ENCODE measurements at regions not wholly inside any gene's neighbourhood (a gene's known extent, or its start where the extent isn't known, plus 50 kb on each side); places are given as distances from the start of the nearest gene placed in this dataset.

- no peak for TF ChIP-seq POLR2A (IDR thresholded peaks at IDR 0.05)
- no peak for TF ChIP-seq CTCF (IDR thresholded peaks at IDR 0.05)
- H3K9me3 ChIP-seq = no peaks in the 10 kb centered on the region
- no peak overlapping the region for H3K4me3 ChIP-seq
- no peaks in the 10 kb centered on the region for H3K4me1 ChIP-seq
- no peak for DNase-seq
- no peak overlapping the region for H3K27ac ChIP-seq
- H3K36me3 ChIP-seq = no peaks in the 10 kb centered on the region
- H3K27me3 ChIP-seq = no peaks in the 10 kb centered on the region
Measured at GRCh38 chr12:24062642-24063245, 113.3 kb upstream of the SOX5 start.

- H3K27ac ChIP-seq = no peak overlapping the region
- H3K4me1 ChIP-seq = no peaks in the 10 kb centered on the region
- no peaks in the 10 kb centered on the region for H3K9me3 ChIP-seq
- H3K27me3 ChIP-seq = no peaks in the 10 kb centered on the region
- TF ChIP-seq CTCF (IDR thresholded peaks at IDR 0.05) (no peak), POLR2A (IDR thresholded peaks at IDR 0.05) (no peak)
- no peak for DNase-seq
- H3K4me3 ChIP-seq = no peak overlapping the region
- H3K36me3 ChIP-seq = no peaks in the 10 kb centered on the region
Measured at GRCh38 chr12:24060089-24060488, 110.6 kb upstream of the SOX5 start.

- peaks cover 0 to 8% (median 0%) of the 10 kb centered on the region in 4 donors for H3K4me1 ChIP-seq
- H3K36me3 ChIP-seq = no peaks in the 10 kb centered on the region
- no peak for DNase-seq
- no peak overlapping the region for H3K4me3 ChIP-seq
- no peaks in the 10 kb centered on the region for H3K9me3 ChIP-seq
- no peak overlapping the region for H3K27ac ChIP-seq
- no peaks in the 10 kb centered on the region for H3K27me3 ChIP-seq
- TF ChIP-seq CTCF (IDR thresholded peaks at IDR 0.05) (no peak), POLR2A (IDR thresholded peaks at IDR 0.05) (no peak)
Measured at GRCh38 chr12:24057920-24058476, 108.5 kb upstream of the SOX5 start.

GRCh38 chr12:24055747-24056146 is 106.3 kb upstream of the SOX5 start:
- H3K36me3 ChIP-seq = no peaks in the 10 kb centered on the region
- no peak overlapping the region for H3K4me3 ChIP-seq

GRCh38 chr12:24054416-24054815 is 104.9 kb upstream of the SOX5 start:
- H3K27ac ChIP-seq = peak overlapping the region in 2 of 4 donors; percentile 44 to 63
- no peak for TF ChIP-seq CTCF (IDR thresholded peaks at IDR 0.05)
- TF ChIP-seq POLR2A (IDR thresholded peaks at IDR 0.05) = no peak
- peak in 1 of 3 donors; percentile 41 for DNase-seq

More at GRCh38 chr12:24055747-24056146, 106.3 kb upstream of the SOX5 start:
- Histone ChIP-seq H3K4me1 (peaks cover 0 to 8% (median 0%) of the 10 kb centered on the region in 4 donors), H3K27ac (no peak overlapping the region), H3K27me3 (no peaks in the 10 kb centered on the region), H3K9me3 (no peaks in the 10 kb centered on the region)
- no peak for DNase-seq
- TF ChIP-seq CTCF (IDR thresholded peaks at IDR 0.05) (no peak), POLR2A (IDR thresholded peaks at IDR 0.05) (no peak)

More at GRCh38 chr12:24054416-24054815, 104.9 kb upstream of the SOX5 start:
- Histone ChIP-seq H3K27me3 (no peaks in the 10 kb centered on the region), H3K9me3 (no peaks in the 10 kb centered on the region), H3K36me3 (no peaks in the 10 kb centered on the region), H3K4me1 (peaks cover 0 to 8% (median 0%) of the 10 kb centered on the region in 4 donors), H3K4me3 (no peak overlapping the region)
